ENCODE measurements at regions not wholly inside any gene's neighbourhood (a gene's known extent, or its start where the extent isn't known, plus 50 kb on each side); places are given as distances from the start of the nearest gene placed in this dataset.

DNA sequence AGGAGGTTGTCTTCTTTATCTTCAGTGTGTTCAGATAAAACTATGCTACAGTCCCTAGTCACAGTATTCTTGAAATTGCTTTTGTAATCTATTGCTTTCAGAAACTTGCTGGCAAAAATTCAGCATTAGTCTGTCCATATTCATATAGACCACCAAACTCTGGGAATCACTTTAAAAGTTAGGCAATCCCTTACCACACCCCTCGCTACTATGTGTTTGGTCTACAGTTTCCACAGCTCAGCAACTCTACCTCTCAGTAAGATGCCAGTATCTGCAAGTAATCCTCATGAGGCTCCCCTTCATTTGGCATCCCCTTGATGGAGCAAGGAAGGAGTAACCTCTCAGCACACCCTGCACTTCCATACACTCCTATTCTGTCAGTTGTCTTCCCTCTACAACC is 1706.6 kb upstream of the CELF4 start:
- H3K9me3 ChIP-seq (ENCODE audit: control insufficient read depth, insufficient read depth, low read length): no peaks in the 10 kb centered on the region
- H3K4me1 ChIP-seq (ENCODE audit: control insufficient read depth, insufficient read depth, low read length): no peaks in the 10 kb centered on the region
- H3K27me3 ChIP-seq (ENCODE audit: control insufficient read depth, insufficient read depth, low read length): no peaks in the 10 kb centered on the region
- no peak for DNase-seq (ENCODE audit: low read depth in 4 of 6, low spot score in 6 of 6)
- H3K27ac ChIP-seq (ENCODE audit: low read depth, low read length): no peak overlapping the region
- no peaks in the 10 kb centered on the region for H3K36me3 ChIP-seq (ENCODE audit: control insufficient read depth, insufficient read depth, low read length)
- WGBS (ENCODE audit: insufficient coverage): 100% methylated on average over 1 of the region's 1 CpG
- no peak overlapping the region for H3K4me3 ChIP-seq (ENCODE audit: low read depth, low read length)

DNA sequence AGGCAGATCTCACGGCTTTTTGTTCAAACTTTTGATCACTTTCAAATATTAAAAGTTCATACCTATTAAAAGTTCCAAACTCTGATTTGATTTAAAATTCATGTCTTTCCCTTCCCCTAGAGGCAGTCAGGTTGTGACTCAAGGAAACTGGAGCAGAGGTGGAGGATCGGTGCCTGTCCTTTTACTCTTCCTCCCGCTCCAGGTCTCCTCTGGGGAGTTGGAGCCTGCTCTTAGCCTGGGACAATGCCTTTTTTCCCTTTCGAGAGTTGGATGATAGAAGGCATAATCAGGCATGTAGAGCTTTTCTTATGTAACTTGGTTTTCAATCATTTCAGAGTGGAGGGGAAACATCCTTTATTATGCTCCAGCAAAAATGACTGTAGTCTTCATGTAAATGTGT is 1706.1 kb upstream of the CELF4 start:
- Histone ChIP-seq H3K27ac (ENCODE audit: low read depth, low read length) (no peak overlapping the region), H3K36me3 (ENCODE audit: control insufficient read depth, insufficient read depth, low read length) (no peaks in the 10 kb centered on the region), H3K4me3 (ENCODE audit: low read depth, low read length) (no peak overlapping the region), H3K9me3 (ENCODE audit: control insufficient read depth, insufficient read depth, low read length) (no peaks in the 10 kb centered on the region), H3K4me1 (ENCODE audit: control insufficient read depth, insufficient read depth, low read length) (no peaks in the 10 kb centered on the region), H3K27me3 (ENCODE audit: control insufficient read depth, insufficient read depth, low read length) (no peaks in the 10 kb centered on the region)
- 95% methylated on average over 3 of the region's 4 CpGs for WGBS (ENCODE audit: insufficient coverage)
- DNase-seq (ENCODE audit: low read depth in 4 of 6, low spot score in 6 of 6): no peak

DNA sequence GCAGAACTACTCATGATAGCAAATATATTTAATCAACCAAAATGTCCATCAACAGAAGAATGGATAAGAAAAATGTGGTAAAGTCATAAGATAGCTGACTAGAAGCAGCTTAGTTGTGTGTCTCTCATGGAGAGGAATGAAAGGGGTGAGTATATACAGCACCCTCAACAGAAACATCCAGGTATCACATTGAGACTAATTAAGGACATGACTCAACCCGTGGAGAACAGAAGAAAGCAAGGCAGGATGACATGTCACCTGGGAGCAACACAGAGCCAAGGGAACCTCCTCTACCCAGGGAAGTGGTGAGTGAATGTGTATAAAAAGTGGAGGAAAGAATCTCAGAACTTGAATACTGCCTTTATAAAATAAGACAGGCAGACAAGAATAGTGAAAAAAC is 1695.0 kb upstream of the CELF4 start:
- Histone ChIP-seq H3K36me3 (ENCODE audit: control insufficient read depth, insufficient read depth, low read length) (no peaks in the 10 kb centered on the region), H3K27me3 (ENCODE audit: control insufficient read depth, insufficient read depth, low read length) (no peaks in the 10 kb centered on the region), H3K4me3 (ENCODE audit: low read depth, low read length) (no peak overlapping the region), H3K4me1 (ENCODE audit: control insufficient read depth, insufficient read depth, low read length) (no peaks in the 10 kb centered on the region), H3K27ac (ENCODE audit: low read depth, low read length) (no peak overlapping the region), H3K9me3 (ENCODE audit: control insufficient read depth, insufficient read depth, low read length) (no peaks in the 10 kb centered on the region)
- DNase-seq (ENCODE audit: low read depth in 4 of 6, low spot score in 6 of 6): no peak
- whole genome bisulfite sequencing (ENCODE audit: insufficient coverage): no CpG with 5 or more reads among the region's 1 CpG

DNA sequence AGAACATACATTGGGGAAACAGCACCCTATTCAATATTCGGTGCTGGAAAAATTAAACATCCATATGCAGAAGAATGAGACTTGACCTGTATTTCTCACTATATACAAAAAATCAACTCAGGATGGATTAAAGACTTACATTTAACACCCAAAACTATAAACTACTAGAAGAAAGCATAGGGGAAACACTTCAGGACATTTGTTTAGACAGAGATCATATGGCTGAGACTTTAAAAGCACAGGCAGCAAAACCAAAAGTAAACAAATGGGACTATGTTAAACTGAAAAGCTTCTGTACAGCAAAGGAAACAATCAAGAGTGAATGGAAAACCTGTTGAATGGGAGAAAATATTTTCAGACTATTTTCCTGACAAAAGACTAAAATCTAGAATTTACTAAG is 1694.1 kb upstream of the CELF4 start:
- no peaks in the 10 kb centered on the region for H3K27me3 ChIP-seq (ENCODE audit: control insufficient read depth, insufficient read depth, low read length)
- no peaks in the 10 kb centered on the region for H3K4me1 ChIP-seq (ENCODE audit: control insufficient read depth, insufficient read depth, low read length)
- H3K36me3 ChIP-seq (ENCODE audit: control insufficient read depth, insufficient read depth, low read length): no peaks in the 10 kb centered on the region
- no CpG with 5 or more reads among the region's 1 CpG for WGBS (ENCODE audit: insufficient coverage)
- no peaks in the 10 kb centered on the region for H3K9me3 ChIP-seq (ENCODE audit: control insufficient read depth, insufficient read depth, low read length)
- no peak overlapping the region for H3K27ac ChIP-seq (ENCODE audit: low read depth, low read length)
- no peak for DNase-seq (ENCODE audit: low read depth in 4 of 6, low spot score in 6 of 6)
- no peak overlapping the region for H3K4me3 ChIP-seq (ENCODE audit: low read depth, low read length)

DNA sequence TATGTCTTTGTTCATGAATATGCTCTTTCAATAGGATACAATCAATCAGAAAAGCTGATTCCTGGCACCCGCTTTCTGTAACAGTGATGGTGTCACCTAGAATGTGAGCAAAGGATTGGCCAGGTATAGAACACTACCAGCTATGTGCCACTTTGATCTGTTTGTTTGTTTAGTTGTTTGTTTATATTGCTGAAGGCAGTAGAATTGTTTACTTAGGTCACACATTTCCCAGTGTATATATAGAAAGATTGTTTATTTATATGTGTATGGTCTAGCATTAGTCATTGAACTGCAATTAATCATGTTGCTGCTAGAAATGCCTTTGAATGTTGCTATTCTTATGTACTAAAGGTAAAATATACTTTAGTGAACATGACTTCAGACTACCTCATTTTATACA is 1678.6 kb upstream of the CELF4 start:
- Histone ChIP-seq H3K4me3 (ENCODE audit: low read depth, low read length) (no peak overlapping the region), H3K27me3 (ENCODE audit: control insufficient read depth, insufficient read depth, low read length) (no peaks in the 10 kb centered on the region), H3K36me3 (ENCODE audit: control insufficient read depth, insufficient read depth, low read length) (no peaks in the 10 kb centered on the region), H3K4me1 (ENCODE audit: control insufficient read depth, insufficient read depth, low read length) (no peaks in the 10 kb centered on the region), H3K27ac (ENCODE audit: low read depth, low read length) (no peak overlapping the region), H3K9me3 (ENCODE audit: control insufficient read depth, insufficient read depth, low read length) (no peaks in the 10 kb centered on the region)
- DNase-seq (ENCODE audit: low read depth in 4 of 6, low spot score in 6 of 6): no peak
- no CpG with 5 or more reads among the region's 1 CpG for WGBS (ENCODE audit: insufficient coverage)

DNA sequence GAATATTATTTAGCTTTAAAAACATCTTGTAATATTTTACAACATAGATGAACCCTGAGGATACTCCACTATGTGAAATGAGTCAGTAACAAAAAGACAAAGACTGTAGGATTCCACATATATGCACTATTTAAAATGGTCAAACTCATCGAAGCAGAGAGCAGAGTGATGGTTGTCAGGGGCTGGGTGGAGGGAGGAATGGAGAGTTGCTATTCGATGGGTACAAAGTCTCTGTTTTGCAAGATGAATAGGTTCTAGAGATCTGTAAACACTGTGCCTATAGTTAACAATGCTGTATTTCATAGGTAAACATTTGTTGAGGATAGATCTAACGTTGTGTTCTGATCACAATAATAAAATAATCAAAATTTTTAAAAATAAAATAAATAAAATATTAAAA is 1675.9 kb upstream of the CELF4 start:
- 85% methylated on average over 2 of the region's 3 CpGs for WGBS (ENCODE audit: insufficient coverage)

DNA sequence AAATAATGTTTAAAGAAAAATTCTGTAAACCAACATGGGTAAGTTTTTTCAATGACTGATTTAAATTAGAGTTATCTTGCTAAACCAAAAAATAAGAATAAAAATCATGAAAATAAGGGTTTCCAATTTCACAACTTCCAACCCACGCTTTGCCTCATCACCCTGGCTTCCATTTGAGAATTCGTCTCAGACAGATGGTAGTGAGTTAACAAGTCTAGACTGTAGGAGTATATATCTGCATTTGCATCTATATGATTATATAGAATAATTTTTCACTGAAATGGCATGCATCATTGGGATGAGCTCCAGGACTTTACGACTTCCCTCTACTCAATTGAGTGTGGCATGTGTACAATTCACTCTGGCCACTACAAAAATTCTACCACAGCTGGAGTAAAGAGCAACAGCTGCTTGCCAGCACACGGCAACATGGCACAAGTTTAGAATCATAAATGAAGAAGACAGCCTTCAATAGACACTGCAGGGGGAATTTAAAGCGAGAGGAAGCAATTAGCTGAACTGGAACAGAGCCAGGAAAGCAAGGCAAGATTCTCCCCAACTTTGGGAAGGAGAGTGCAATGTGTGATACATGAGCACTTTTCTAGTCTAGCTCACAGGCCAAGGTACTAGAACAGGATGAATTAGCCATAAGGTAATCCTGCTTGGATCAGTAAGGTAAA is 1673.5 kb upstream of the CELF4 start:
- DNase-seq (ENCODE audit: low read depth in 4 of 6, low spot score in 6 of 6): peak in 2 of 6 donors; percentile 71 to 78
- WGBS (ENCODE audit: insufficient coverage): 46% methylated on average over 1 of the region's 5 CpGs
- Histone ChIP-seq H3K27ac (ENCODE audit: low read depth, low read length) (no peak overlapping the region), H3K4me1 (ENCODE audit: control insufficient read depth, insufficient read depth, low read length) (no peaks in the 10 kb centered on the region), H3K9me3 (ENCODE audit: control insufficient read depth, insufficient read depth, low read length) (no peaks in the 10 kb centered on the region), H3K4me3 (ENCODE audit: low read depth, low read length) (no peak overlapping the region), H3K27me3 (ENCODE audit: control insufficient read depth, insufficient read depth, low read length) (no peaks in the 10 kb centered on the region), H3K36me3 (ENCODE audit: control insufficient read depth, insufficient read depth, low read length) (no peaks in the 10 kb centered on the region)

More for the DNA sequence above, 1675.9 kb upstream of the CELF4 start:
- H3K4me3 ChIP-seq (ENCODE audit: low read depth, low read length): no peak overlapping the region
- no peak for DNase-seq (ENCODE audit: low read depth in 4 of 6, low spot score in 6 of 6)
- H3K36me3 ChIP-seq (ENCODE audit: control insufficient read depth, insufficient read depth, low read length): no peaks in the 10 kb centered on the region
- H3K27me3 ChIP-seq (ENCODE audit: control insufficient read depth, insufficient read depth, low read length): no peaks in the 10 kb centered on the region
- H3K27ac ChIP-seq (ENCODE audit: low read depth, low read length): no peak overlapping the region
- H3K9me3 ChIP-seq (ENCODE audit: control insufficient read depth, insufficient read depth, low read length): no peaks in the 10 kb centered on the region
- no peaks in the 10 kb centered on the region for H3K4me1 ChIP-seq (ENCODE audit: control insufficient read depth, insufficient read depth, low read length)

DNA sequence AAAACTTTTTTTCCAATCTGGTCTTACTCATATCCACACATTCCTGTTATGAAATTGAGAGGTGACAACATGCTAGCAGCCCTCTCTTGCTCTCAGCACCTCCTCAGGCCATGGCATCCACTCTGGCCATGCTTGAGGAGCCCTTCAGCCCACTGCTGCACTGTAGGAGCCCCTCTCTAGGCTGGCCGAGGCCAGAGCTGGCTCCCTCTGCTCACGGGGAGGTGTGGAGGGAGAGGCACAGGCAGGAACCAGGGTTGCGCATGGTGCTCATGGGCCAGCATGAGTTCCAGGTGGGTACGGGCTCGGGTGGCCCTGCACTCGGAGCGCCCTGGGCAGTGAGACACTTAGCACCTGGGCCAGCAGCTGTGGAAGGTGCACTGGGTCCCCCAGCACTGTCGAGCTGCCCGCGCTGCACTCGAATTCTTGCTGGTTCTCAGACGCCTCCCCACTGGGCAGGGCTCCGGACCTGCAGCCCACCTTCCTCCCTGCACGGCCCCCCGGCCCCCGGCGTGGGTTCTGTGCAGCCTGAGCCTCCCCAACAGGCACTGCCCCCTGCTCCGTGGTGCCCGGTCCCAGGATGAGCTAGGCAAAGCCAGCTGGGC is 1669.6 kb upstream of the CELF4 start:
- no peaks in the 10 kb centered on the region for H3K9me3 ChIP-seq (ENCODE audit: control insufficient read depth, insufficient read depth, low read length)
- H3K36me3 ChIP-seq (ENCODE audit: control insufficient read depth, insufficient read depth, low read length): no peaks in the 10 kb centered on the region
- no peaks in the 10 kb centered on the region for H3K4me1 ChIP-seq (ENCODE audit: control insufficient read depth, insufficient read depth, low read length)
- no peak for DNase-seq (ENCODE audit: low read depth in 4 of 6, low spot score in 6 of 6)
- WGBS (ENCODE audit: insufficient coverage): 98% methylated on average over 19 of the region's 19 CpGs
- no peaks in the 10 kb centered on the region for H3K27me3 ChIP-seq (ENCODE audit: control insufficient read depth, insufficient read depth, low read length)
- no peak overlapping the region for H3K4me3 ChIP-seq (ENCODE audit: low read depth, low read length)
- H3K27ac ChIP-seq (ENCODE audit: low read depth, low read length): no peak overlapping the region

DNA sequence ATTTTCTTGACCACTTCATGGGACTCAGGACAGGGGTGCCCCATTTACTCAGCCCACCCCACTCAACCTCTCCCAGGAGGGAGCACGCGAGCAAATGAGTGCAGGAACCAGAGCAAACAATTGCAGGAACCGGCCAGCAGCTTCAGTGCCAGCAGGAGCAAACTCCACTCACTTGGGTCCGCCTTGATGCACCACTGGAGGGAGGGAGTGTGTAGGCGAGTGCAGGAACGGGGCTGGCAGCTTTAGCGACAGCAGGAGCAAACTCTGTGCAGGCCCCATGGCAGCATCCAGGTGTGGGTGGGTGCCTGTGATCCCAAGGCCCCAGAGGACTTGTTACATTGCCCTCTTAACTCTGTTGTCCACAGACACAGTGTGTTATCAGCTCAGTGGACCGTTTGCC is 1667.3 kb upstream of the CELF4 start:
- 90% methylated on average over 6 of the region's 8 CpGs for WGBS (ENCODE audit: insufficient coverage)
- Histone ChIP-seq H3K4me3 (ENCODE audit: low read depth, low read length) (no peak overlapping the region), H3K27me3 (ENCODE audit: control insufficient read depth, insufficient read depth, low read length) (no peaks in the 10 kb centered on the region), H3K4me1 (ENCODE audit: control insufficient read depth, insufficient read depth, low read length) (no peaks in the 10 kb centered on the region), H3K9me3 (ENCODE audit: control insufficient read depth, insufficient read depth, low read length) (no peaks in the 10 kb centered on the region), H3K36me3 (ENCODE audit: control insufficient read depth, insufficient read depth, low read length) (no peaks in the 10 kb centered on the region), H3K27ac (ENCODE audit: low read depth, low read length) (no peak overlapping the region)
- DNase-seq (ENCODE audit: low read depth in 4 of 6, low spot score in 6 of 6): no peak

DNA sequence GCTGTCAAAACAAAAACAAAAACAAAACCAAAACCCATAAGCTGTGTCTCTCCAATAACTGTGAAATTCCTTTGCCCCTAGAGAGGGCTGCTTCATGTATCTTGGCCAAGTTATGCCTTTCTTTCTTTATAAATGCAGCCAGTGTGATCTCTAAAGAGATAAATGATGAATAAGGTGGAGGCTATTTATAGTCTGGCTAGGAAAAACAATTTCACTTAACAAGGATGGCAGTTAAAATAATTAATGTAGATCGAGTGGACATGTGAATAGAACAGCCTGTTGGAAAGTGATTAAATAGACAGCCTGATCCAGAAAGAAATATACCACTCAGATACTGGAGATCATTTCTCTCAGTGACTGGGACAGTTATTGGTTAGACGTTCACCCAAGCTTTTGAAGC is 1666.9 kb upstream of the CELF4 start:
- DNase-seq (ENCODE audit: low read depth in 4 of 6, low spot score in 6 of 6): peak in 1 of 6 donors; percentile 23
- 40% methylated on average over 1 of the region's 2 CpGs for WGBS (ENCODE audit: insufficient coverage)
- Histone ChIP-seq H3K4me1 (ENCODE audit: control insufficient read depth, insufficient read depth, low read length) (no peaks in the 10 kb centered on the region), H3K9me3 (ENCODE audit: control insufficient read depth, insufficient read depth, low read length) (no peaks in the 10 kb centered on the region), H3K4me3 (ENCODE audit: low read depth, low read length) (no peak overlapping the region), H3K36me3 (ENCODE audit: control insufficient read depth, insufficient read depth, low read length) (no peaks in the 10 kb centered on the region), H3K27ac (ENCODE audit: low read depth, low read length) (no peak overlapping the region), H3K27me3 (ENCODE audit: control insufficient read depth, insufficient read depth, low read length) (no peaks in the 10 kb centered on the region)
